ENCODE measurements at regions not wholly inside any gene's neighbourhood (a gene's known extent, or its start where the extent isn't known, plus 50 kb on each side); places are given as distances from the start of the nearest gene placed in this dataset.

DNA sequence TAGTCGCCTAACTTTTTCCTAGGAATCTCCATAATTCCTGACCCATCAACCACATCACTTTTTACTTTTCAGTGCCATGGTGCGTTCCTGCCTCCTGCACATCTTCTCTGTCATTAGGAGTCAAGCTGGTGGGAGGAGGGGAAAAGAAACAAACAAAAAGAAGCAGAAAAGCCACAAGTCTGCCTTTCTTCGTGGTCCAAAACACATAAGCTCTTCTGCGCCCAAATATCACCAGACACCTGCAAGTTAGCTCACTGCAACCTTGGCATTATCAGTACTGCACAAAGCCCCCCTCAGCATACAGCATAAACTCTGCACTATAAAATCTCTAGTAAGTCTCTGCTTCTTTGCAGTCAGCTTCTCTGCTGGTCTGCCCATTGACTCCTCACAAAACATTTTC lies 295.3 kb downstream of the HS3ST3B1 start:
- Histone ChIP-seq H3K27me3 (no peaks in the 10 kb centered on the region), H3K27ac (no peak overlapping the region), H3K36me3 (no peaks in the 10 kb centered on the region), H3K4me3 (no peak overlapping the region), H3K9me3 (no peaks in the 10 kb centered on the region), H3K4me1 (no peaks in the 10 kb centered on the region)
- no peak for DNase-seq (ENCODE audit: low spot score)
- TF ChIP-seq, protein P1, sequence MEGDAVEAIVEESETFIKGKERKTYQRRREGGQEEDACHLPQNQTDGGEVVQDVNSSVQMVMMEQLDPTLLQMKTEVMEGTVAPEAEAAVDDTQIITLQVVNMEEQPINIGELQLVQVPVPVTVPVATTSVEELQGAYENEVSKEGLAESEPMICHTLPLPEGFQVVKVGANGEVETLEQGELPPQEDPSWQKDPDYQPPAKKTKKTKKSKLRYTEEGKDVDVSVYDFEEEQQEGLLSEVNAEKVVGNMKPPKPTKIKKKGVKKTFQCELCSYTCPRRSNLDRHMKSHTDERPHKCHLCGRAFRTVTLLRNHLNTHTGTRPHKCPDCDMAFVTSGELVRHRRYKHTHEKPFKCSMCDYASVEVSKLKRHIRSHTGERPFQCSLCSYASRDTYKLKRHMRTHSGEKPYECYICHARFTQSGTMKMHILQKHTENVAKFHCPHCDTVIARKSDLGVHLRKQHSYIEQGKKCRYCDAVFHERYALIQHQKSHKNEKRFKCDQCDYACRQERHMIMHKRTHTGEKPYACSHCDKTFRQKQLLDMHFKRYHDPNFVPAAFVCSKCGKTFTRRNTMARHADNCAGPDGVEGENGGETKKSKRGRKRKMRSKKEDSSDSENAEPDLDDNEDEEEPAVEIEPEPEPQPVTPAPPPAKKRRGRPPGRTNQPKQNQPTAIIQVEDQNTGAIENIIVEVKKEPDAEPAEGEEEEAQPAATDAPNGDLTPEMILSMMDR (IDR thresholded peaks at IDR 0.05), result no peak

GRCh38 chr17:14595656-14596055 lies 294.8 kb downstream of the HS3ST3B1 start:
- Histone ChIP-seq H3K27me3 (no peaks in the 10 kb centered on the region), H3K27ac (no peak overlapping the region), H3K9me3 (no peaks in the 10 kb centered on the region), H3K4me1 (no peaks in the 10 kb centered on the region), H3K36me3 (no peaks in the 10 kb centered on the region), H3K4me3 (no peak overlapping the region)
- no peak for DNase-seq (ENCODE audit: low spot score)
- TF ChIP-seq, protein P1 (IDR thresholded peaks at IDR 0.05), result no peak

DNA sequence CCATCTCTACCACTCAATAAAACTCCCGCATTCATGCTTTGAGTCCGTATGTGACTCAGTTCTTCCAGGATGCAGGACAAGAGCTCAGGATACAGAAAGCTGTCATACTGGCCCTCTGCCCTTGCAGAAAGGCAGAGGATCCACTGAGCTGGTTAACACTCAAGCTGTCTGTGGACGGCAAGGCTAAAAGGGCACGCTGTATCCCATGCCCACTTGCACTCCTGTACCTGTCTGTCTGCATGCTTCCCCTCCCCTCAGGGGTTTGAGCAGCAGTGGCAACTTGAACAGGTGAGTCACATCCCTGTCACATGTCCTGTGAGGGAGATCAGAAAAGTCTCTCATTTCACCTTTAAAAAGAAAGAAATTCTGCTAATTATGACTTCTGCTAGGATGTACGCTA lies 293.8 kb downstream of the HS3ST3B1 start:
- no peak for DNase-seq (ENCODE audit: low spot score)
- H3K27me3 ChIP-seq, result no peaks in the 10 kb centered on the region
- no peaks in the 10 kb centered on the region for H3K9me3 ChIP-seq
- H3K27ac ChIP-seq, result no peak overlapping the region
- H3K4me1 ChIP-seq, result no peaks in the 10 kb centered on the region
- TF ChIP-seq, protein P1 (IDR thresholded peaks at IDR 0.05), result no peak
- H3K36me3 ChIP-seq, result no peaks in the 10 kb centered on the region
- H3K4me3 ChIP-seq, result no peak overlapping the region

DNA sequence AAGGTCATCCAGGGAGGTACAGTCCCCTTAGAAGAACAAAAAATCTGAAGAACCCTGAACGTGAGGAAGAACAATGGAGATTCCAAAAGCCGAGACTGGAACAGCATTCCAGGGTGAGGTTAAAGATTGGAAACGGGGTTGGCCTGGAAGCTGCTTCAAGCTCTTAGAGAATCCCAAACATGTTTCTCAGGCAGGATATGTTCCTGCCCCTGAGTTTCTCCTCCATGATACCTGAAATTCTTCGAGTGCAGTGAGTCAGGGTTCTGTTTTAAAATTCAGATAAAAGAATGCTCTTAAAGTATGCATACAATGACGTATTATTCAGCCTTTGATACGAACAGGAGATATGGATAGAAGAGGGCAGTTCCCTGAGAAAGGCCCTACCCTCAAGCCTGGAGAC lies 293.1 kb downstream of the HS3ST3B1 start:
- Histone ChIP-seq H3K36me3 (no peaks in the 10 kb centered on the region), H3K4me1 (no peaks in the 10 kb centered on the region), H3K27ac (no peak overlapping the region), H3K27me3 (no peaks in the 10 kb centered on the region), H3K4me3 (no peak overlapping the region), H3K9me3 (no peaks in the 10 kb centered on the region)
- no peak for DNase-seq (ENCODE audit: low spot score)
- TF ChIP-seq, protein P1 (IDR thresholded peaks at IDR 0.05), result no peak

DNA sequence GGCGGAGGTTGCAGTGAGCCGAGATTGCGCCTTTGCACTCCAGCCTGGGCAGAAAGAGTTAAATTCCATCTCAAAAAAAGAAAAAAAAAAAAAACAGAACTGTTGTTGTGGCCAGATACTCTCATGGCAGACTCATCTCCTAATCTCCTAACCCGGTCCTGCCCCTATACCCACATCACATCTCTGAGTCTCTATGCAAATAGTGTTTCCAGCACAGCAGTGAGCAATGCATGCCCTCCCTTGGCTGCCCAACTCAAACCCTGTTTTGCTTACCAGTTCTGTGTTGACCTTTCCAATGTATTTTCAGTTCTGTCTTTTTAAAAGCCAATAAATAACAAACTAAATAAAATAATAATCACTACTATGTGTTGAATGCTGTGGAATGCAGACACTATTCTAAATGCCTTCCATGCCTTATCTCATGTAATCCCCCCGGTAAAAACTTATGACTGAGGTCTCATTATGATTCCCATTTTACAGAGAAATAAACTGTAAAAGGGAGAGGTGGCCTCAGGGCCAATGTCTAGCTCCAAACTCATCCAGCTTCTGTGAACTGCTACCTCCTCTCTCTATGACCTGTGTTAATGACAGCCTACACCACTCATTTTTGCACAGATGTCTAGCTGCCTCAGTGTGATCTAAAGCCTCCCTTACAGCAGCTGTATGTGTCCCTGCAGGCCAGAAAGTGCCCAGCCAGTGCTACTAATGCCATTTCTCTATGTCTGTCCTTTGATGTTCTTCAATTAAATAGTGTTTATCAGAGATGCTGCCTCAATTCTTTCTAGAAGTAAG lies 289.8 kb downstream of the HS3ST3B1 start:
- Histone ChIP-seq H3K9me3 (no peaks in the 10 kb centered on the region), H3K36me3 (no peaks in the 10 kb centered on the region), H3K27ac (no peak overlapping the region), H3K27me3 (no peaks in the 10 kb centered on the region), H3K4me1 (no peaks in the 10 kb centered on the region), H3K4me3 (no peak overlapping the region)
- no peak for DNase-seq (ENCODE audit: low spot score)
- TF ChIP-seq, protein P1 (IDR thresholded peaks at IDR 0.05), result no peak

GRCh38 chr17:14585099-14585498 lies 284.2 kb downstream of the HS3ST3B1 start:
- DNase-seq (ENCODE audit: low spot score), result no peak
- no peak overlapping the region for H3K27ac ChIP-seq
- TF ChIP-seq, protein P1 (IDR thresholded peaks at IDR 0.05), result no peak
- H3K36me3 ChIP-seq, result no peaks in the 10 kb centered on the region
- H3K4me3 ChIP-seq, result no peak overlapping the region
- H3K9me3 ChIP-seq, result no peaks in the 10 kb centered on the region
- no peaks in the 10 kb centered on the region for H3K27me3 ChIP-seq
- H3K4me1 ChIP-seq, result no peaks in the 10 kb centered on the region
